GM13977 (cell line): ENCODE measurements at regions not wholly inside any gene's neighbourhood (a gene's known extent, or its start where the extent isn't known, plus 50 kb on each side); places are given as distances from the start of the nearest gene placed in this dataset.

Experiments
- DNase-seq: peaks from one replicate; pipeline ENCODE4 v3.0.0; 2012; ENCODE audit warnings: low spot score
- in situ Hi-C: fragments of 300-500 bp; cut with MboI; formaldehyde crosslinking; loops from one replicate; pipeline ENCODE4 v1.12.0; 2022; ENCODE audit warnings: low sequenced_read_pairs, low pct_unique_long_range_greater_than_20kb, mixed read lengths, inconsistent platforms; ENCODE audit not compliant: unreplicated experiment
- TF ChIP-seq, protein P1 (sequence below): IDR thresholded peaks from 2 replicates; pipeline ENCODE4 v1.5.1; 2012; ENCODE audit warnings: mild to moderate bottlenecking, control low read depth; ENCODE audit not compliant: insufficient read depth; ENCODE audit errors: extremely low read depth, missing control alignments

DNA sequence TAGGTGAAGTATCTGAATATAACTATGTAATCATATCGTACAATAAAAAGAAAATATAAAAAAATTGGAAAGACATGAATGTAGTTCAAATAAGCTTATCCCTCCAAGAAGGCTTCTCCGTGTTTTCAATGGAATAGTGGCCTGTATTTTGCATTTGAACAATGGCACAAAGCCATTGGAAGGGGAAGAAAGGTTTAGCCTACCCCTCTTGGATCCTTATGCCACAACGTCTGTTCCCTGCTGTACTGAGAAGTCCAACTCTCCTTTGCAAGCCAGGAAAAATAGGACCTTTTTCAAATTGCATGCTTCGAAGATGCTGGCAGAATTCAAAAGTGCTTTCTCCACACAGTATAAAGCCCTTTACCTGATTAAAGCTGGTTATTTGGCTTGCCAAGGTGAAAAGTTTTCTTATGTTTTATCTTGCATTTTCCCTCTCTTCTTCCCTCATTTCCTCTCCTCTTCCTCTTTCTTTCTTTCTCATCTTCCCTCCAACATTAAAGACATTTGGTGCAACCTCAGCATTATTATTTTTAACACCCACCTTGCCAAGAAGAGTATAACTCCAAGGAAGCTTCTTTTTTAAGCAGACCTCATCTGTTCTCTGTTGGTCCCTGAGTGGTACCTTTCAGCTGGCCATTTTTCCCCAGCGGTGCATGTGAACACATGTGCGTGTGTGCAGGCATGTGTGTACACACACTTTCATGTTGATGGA lies 968.6 kb upstream of the RBFOX1 start:
- in situ Hi-C loops = no loop called here
- TF ChIP-seq, protein P1, sequence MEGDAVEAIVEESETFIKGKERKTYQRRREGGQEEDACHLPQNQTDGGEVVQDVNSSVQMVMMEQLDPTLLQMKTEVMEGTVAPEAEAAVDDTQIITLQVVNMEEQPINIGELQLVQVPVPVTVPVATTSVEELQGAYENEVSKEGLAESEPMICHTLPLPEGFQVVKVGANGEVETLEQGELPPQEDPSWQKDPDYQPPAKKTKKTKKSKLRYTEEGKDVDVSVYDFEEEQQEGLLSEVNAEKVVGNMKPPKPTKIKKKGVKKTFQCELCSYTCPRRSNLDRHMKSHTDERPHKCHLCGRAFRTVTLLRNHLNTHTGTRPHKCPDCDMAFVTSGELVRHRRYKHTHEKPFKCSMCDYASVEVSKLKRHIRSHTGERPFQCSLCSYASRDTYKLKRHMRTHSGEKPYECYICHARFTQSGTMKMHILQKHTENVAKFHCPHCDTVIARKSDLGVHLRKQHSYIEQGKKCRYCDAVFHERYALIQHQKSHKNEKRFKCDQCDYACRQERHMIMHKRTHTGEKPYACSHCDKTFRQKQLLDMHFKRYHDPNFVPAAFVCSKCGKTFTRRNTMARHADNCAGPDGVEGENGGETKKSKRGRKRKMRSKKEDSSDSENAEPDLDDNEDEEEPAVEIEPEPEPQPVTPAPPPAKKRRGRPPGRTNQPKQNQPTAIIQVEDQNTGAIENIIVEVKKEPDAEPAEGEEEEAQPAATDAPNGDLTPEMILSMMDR = no peak
- DNase-seq = no peak

DNA sequence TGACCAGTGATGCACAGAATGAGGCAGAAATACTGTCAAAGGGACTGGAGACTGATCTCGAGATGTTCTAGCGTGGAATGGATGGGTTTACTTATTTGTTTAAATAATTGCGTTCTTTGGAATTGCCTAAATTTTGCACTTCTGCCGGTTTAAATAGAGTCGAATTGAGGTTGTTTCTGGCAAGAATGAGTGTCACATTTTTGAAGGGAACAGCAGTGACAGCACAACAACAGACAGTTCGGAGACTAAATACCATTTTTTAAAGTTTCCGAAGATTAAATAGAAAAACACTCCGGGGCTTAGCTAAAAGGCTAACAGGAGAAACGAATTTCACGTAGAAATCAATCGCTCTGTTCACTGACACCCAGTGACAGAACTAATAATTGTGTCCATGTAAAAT lies 969.2 kb upstream of the RBFOX1 start:
- TF ChIP-seq, protein P1 = no peak
- in situ Hi-C loops = no loop called here
- DNase-seq = no peak

DNA sequence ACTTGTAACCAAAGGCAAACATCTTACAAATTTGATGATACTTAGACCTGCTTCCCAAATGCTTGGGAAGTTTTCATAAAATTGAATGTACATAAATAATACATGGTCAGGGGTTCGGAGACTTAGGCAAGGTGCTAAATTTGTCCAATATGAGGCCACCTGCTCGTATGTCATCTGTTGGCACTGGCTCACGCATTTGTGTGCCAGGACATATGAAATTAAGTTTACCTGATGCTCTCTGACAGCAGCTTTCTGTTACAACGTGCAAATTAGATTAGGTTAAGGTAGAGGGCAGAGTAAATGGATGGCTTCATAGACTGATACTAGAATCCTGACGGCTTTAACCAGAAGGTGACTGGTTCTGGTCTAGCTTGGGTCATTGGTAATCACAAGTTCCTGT lies 970.3 kb upstream of the RBFOX1 start:
- TF ChIP-seq, protein P1 = no peak
- in situ Hi-C loops = no loop called here
- no peak for DNase-seq

DNA sequence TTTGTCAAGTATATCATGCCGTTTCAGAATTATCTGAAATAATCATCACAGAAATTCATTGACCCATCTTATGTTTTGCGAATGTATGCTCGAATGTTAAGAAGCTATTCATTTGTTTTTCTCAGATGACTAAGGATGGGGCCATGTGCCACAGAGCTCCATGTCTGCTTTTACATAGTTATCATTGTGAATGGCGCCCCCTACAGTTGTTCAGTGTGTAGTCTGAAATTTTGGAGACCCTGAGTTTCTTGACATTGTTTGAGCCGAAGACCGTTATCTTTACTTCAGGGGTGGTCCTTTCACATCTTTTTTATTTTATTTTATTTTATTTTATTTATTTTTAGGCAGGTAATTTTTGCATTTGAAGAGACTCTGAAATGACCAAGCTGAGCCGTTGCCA lies 972.0 kb upstream of the RBFOX1 start:
- in situ Hi-C loops = no loop called here
- no peak for DNase-seq
- TF ChIP-seq, protein P1 = no peak

DNA sequence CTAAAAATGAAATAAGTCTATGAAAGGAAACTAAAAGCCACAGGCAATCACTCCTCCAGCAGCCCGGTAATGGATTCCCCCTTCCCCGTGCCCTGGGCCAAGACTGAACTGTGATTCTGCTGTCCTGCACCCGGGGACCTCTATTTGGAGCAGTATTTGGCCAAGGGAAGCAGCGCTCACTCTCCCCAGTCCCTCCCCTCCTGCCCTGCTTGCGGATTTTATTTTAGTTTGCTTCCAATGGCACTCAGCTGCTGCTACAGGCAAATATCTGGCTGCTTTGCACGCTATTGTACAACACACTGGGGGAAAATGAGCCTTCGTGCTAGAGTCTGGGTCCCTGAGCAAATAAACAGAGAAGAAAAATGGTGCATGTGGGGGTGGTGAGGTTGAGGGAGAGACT lies 975.7 kb upstream of the RBFOX1 start:
- no peak for DNase-seq
- TF ChIP-seq, protein P1 = no peak
- in situ Hi-C loops = no loop called here

DNA sequence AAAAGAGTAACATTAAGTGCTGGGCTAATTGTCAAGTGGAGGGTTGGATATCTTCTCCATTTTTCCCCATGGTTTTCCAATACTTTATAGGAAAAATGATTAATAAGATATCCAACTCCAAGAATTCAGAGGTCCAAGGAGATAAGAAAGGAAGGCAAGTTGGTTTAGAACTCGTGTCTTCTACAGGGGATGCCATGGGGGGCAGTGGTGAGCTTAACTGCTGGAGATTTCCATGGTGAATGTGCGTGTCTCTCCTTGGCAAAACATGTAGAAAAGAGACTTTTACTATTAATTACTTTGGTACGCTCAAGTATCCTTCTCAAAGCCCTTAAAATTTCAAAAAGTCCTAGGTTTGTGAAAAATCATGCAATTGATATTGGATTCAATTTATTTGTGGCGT lies 982.9 kb upstream of the RBFOX1 start:
- in situ Hi-C loops = no loop called here
- TF ChIP-seq, protein P1 = no peak
- DNase-seq = no peak

DNA sequence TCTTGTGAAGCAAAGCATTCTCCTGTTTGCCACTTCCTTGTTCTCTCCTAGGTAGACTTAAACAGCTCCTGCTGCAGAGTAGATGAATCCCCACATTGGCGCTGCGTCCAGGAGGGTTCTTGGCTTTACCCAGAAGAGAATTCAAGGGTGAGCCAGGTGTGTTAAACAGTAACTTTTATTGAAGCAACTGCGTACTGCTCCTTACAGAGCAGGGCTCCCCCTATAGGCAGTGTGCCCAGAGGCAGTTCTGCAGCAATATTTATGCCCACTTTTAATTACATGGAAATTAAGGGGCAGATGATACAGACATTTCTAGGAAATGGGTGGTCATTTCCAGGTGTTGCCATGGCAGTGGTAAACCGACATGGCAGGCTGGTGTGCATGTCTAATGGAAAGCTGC lies 987.6 kb upstream of the RBFOX1 start:
- no peak for DNase-seq
- TF ChIP-seq, protein P1 = peak; percentile 4
- in situ Hi-C loops = no loop called here
